HG02970 (cell line): ENCODE measurements at regions not wholly inside any gene's neighbourhood (a gene's known extent, or its start where the extent isn't known, plus 50 kb on each side); places are given as distances from the start of the nearest gene placed in this dataset.

ENCODE experiments used
- ATAC-seq: cut with Tn5 transposase; IDR thresholded peaks from one replicate; pipeline ENCODE4 v1.9.1; 2021; ENCODE audit warnings: mild to moderate bottlenecking, moderate library complexity, moderate number of reproducible peaks; ENCODE audit not compliant: unreplicated experiment, low FRiP score

DNA sequence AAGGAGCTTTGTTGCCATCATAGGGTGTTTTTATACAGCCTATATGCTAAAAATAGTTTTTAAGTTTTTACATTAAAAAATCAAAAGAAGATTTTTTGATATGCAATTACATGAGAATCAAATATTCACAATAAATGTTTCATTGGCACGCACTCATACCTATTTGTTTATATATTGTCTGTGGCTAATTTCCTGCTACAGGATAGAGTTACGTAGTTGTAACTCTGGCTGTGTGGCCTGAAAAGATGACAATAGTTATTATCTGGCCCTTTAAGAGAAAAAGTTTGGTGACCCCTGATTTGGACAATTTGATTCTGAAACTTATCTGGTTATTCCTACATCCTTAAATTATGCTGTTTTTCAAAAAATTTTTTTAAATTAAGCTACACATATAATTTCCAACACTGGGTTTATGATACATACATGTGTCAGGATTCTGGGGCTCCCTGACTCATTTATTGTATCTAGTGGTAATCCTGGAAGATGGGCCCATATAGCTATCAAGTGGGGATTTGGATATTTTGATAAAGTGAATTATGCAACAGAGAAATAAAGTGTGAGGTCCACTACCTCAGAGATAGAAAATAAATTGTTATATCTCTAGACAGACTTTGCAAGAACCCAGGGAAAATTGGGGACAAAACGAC lies 370.2 kb upstream of the LYPLAL1 start:
- ATAC-seq = no peak

- ATAC-seq = no peak
Measured at GRCh38 chr1:218804014-218804785, 369.5 kb upstream of the LYPLAL1 start.

DNA sequence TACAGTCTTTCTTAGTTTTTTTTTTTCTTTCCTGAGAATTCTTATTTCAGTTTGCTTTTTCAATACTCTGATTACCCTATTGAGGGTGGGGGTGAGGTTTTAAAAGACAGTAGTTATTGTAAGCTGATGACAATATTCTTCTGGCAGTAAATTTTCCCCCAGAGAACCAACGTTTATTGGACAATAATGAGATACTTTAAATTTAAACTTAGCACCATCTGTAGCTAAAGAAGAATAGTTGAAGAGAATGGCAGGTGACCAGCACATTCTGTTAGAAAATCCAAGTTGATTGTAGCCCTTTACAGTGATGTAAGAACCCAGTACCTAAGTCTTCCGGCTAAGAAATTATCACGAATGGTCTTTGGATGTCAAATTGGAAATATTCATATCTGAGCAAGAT lies 364.6 kb upstream of the LYPLAL1 start:
- ATAC-seq = no peak

GRCh38 chr1:218809625-218810024 lies 364.1 kb upstream of the LYPLAL1 start:
- ATAC-seq = no peak

DNA sequence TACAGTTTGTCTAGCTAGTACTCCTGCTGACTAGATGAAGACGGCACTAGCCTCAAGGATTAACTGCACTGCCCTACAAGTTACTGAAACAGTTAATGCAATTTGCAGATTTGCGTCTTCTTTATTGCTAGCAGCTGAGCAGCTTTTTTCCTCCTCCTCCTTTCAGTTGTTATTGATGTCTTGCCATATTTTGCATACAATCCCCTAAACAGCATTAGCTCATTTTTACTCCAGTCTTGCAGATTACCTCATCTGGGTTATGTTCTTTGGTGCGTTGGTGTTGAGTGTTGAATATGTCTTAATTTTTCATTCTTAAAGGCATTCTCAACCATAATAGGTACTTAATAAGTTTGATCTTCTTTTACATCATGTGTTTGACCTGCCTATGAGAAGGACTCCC lies 363.4 kb upstream of the LYPLAL1 start:
- no peak for ATAC-seq

DNA sequence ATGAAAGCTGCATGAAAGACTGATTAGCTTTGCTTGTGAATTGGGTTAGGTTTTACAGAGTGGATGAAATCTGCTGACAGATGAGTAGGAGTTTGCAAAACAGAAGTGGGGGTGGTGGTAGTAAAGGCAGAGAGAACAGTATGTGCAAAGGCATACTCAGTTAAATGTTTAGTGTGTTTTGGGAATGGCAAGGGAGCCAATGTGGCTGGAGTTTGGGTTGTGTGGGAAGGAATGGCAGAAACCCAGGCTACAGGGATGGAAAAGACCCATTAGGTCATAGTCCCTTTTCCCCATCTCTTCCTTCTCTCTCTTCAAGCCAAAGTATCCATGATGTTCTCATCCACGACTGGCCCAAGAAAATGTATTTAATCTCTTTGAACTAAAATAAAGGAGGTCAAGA lies 362.2 kb upstream of the LYPLAL1 start:
- no peak for ATAC-seq

DNA sequence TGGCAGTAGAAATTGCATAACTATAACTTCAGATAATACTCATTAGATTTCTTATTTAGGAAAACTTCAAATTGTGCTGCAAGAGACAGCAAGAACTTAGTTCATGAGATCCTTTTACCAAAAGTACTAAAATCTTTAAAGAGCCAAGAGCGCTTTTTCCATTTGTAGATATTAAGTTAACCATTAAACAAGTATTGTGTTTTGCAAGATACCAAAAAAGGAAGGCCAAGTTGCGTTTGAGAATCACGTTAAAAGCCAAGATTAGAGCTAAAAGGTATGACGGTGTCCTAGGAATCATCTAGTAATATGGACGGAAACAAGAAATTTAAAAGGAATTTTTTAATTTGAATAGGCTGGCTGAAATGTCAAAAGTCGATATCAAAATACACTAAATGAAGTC lies 361.3 kb upstream of the LYPLAL1 start:
- no peak for ATAC-seq

DNA sequence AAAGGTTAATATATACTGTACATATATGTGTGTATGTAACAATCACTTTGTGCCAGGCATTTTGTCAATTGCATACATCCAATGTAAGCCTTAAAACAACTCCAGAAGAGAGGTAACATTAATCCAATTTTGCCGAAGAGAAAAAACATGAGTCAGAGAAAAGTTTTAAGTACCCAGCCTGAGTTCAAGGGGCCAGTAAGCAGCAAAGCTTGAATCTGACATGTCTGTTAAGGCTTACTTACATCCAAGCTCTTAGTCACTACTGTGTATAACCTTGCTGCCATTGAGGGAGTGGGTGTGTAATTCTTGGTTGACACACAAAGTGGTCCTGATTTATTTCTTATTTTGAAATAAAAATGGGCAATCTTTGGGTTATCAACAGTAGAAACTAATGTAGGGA lies 360.4 kb upstream of the LYPLAL1 start:
- ATAC-seq = no peak

DNA sequence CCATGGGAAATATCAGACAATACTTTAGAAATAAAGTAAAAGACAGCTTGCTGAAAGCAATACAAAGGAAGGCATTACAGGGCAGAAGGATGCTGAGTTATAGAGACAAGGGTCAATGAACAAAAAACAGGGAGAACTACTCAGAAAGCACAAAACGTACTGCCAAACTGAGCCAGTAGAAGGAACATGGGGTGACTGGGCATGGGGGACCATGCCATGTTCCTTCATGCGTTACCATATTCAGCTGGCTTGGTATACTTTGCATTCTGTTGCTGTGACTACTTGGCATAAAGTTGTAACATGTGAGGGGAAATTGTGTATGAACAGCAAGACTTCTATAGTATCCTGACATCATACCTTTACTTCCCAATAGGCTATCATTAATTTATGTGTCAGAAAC lies 358.6 kb upstream of the LYPLAL1 start:
- ATAC-seq = no peak

DNA sequence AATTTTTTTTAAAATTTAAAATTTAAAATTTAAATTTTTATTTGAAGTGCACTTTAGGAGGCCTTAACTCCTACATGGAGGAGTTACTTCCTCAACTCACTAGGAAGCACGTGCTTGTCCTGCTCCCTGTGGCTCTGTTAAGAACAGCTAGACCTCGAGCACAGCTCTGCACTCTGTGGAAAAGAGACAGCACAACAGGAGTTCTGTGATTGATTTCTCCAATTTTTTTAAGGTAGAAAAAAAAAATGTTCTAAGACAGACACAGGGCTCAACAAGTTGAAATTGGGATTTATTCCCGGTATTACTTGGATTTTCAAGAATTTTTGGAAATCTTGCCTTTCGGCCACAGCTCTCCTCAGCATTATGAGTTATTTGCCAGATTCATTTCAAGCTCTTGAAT lies 356.6 kb upstream of the LYPLAL1 start:
- no peak for ATAC-seq

DNA sequence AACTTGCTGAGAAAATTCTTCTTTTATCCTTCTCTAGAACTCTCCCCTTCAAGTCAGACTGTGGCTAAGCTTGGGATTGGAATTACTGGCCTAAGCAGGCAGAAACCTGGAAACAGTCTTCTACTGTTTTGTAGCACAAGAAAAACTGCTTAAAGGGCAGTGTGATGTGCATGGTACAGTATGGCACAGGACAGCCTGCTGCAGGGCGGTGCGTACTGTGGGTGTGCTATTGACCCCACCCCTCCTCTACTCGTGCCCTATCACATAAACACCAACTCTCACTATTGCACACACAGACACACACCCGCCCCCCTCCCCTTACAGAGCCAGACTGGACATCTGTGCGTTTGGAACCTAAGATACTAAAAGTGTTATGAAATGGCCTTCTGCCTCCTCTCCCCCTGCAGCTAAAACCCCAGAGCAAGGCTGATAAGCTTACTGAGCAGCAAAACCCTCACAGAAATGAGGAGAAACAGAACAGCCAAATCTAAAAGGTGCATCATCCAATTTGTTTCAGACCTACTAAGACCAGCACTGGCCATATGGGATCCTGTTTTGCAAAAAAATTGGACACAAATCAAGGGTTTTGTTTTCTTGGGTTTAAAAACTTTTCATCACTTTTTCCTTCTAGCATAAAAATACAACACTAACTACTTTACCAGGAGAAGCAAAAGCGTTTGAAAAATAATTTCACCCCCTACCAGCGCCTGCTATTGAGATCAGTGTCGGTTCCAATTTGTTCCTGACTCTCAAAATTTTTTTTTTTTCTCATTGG lies 355.8 kb upstream of the LYPLAL1 start:
- ATAC-seq = no peak

DNA sequence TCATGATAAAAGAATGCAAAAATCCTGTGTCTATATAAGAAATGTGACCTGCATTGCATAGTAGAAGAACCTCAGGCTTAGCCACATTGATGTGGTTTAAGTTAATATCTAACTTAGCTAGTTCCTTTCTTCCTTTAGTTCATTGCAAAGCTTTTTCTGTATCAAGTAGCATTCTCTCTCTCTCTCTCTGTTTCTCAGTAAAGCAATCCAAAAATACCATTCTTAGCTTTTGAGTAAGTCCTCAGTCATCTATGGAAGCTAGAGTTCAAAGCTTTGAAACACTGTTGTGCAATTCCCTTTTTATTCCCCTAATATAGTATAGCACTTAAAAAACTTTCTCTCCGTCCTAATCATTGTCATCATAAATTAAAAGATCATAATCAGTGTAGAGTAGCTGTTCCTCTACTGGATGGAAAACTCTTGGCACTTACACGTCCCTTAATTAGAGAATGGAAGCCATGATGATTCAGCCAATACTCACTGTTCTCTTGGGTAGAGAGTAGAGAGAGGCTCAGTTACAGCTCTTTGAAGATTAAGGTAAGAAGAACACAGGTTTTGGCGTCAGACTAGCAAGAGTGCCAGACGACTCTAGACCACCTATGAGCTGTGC lies 350.3 kb upstream of the LYPLAL1 start:
- ATAC-seq = peak; percentile 62

GRCh38 chr1:218827486-218827885 lies 346.2 kb upstream of the LYPLAL1 start:
- no peak for ATAC-seq

GRCh38 chr1:218828125-218828650 lies 345.5 kb upstream of the LYPLAL1 start:
- ATAC-seq = no peak

DNA sequence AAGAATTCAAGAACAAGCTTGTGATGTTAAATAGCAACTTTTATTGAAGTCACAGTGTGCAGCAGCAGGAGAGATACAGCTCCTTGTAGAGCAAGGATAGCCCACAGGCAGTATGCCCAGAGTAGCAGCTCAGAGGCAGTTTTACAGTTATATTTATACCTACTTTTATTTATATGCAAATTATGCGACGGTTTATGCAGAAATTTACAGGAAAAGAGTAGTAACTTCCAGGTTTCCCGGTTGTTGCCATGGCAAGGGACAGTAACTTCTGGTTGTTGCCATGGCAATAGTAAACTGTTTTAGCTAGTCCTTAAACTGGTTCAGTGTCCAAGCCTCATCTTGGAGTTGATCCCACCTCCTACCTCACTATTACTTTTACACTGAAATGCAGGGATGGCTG lies 344.6 kb upstream of the LYPLAL1 start:
- ATAC-seq = no peak

DNA sequence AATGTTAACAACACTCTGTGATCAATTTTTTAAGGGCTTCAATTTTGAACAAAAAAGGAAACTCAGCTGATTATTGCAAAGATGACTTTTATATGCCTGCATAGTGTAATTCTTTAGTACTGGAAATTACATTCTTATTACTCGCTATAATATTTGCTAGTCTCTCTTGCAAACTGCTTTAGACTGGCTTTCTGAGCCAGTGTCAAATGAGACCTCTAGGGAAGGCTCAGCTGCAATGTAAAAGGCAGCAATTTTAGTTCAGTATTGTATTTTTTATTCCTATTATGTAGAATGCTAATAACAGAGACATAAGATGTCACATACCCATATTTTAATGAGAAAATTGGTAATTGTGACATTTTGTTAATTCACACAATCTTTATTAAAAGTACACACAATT lies 338.1 kb upstream of the LYPLAL1 start:
- no peak for ATAC-seq

- no peak for ATAC-seq
Measured at GRCh38 chr1:218836264-218836663, 337.4 kb upstream of the LYPLAL1 start.

- no peak for ATAC-seq
Measured at GRCh38 chr1:218837051-218837450, 336.6 kb upstream of the LYPLAL1 start.

DNA sequence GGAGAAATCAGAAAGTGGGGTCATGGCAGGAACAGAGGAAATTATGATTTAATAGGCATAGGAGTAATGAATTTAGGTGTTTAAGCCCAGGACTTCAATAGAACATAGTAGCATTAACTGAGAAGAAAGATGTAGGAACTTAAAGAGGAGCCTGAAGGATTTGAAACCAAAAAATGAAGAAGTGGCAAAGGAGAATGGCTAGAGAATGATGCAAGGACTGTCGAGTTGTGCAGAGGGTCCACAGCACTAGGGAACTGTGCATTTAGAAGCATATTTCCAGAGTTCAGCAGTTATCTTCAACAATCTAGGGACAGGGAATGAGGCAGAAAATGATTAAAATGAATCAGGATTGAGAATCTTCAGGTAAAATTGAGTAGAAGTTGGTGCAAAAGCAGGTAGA lies 328.1 kb upstream of the LYPLAL1 start:
- no peak for ATAC-seq

DNA sequence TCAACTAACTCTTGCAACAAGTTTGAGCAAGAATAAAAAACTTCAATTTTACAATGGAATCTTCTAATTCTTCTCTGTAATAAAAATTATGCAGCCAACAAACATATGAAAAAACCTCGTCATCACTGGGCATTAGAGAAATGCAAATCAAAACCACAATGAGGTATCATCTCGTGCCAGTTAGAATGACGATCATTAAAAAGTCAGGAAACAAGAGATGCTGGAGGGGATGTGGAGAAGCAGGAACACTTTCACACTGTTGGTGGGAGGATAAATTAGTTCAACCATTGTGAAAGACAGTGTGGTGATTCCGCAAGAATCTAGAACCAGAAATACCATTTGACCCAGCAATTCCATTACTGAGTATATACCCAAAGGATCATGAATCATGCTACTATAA lies 327.5 kb upstream of the LYPLAL1 start:
- no peak for ATAC-seq
